ENCODE measurements at regions not wholly inside any gene's neighbourhood (a gene's known extent, or its start where the extent isn't known, plus 50 kb on each side); places are given as distances from the start of the nearest gene placed in this dataset.

GRCh38 chr15:49758456-49758855 lies 137.6 kb downstream of the DTWD1 start:
- Histone ChIP-seq H3K36me3 (ENCODE audit: low read depth) (no peaks in the 10 kb centered on the region), H3F3A (ENCODE audit: insufficient read depth, low read depth) (no peaks in the 10 kb centered on the region), H3K9me2 (ENCODE audit: insufficient read depth) (no peaks in the 10 kb centered on the region), H4K20me1 (ENCODE audit: insufficient read depth) (no peaks in the 10 kb centered on the region), H2AFZ (no peak overlapping the region), H3K4me2 (no peak overlapping the region), H3K27me3 (ENCODE audit: insufficient read depth, low read depth) (no peaks in the 10 kb centered on the region), H3K79me2 (ENCODE audit: low read depth) (no peaks in the 10 kb centered on the region), H3K4me1 (replicated peaks; ENCODE audit: insufficient read depth) (no peaks in the 10 kb centered on the region), H3K4me3 (no peak overlapping the region), H3K9me3 (ENCODE audit: insufficient read depth, low read depth) (no peaks in the 10 kb centered on the region), H3K27ac (no peak overlapping the region)
- no TSS peak for BruUV-seq (replicated peaks)
- DNase-seq, result no peak
- ChIA-PET POLR2A (ENCODE audit: unreplicated experiment) (no interaction called here), CTCF (no interaction called here)
- intact Hi-C loops (cut with micrococcal nuclease; ENCODE audit: unreplicated experiment), result no loop called here
- no peak for TF ChIP-seq EZH2 (IDR thresholded peaks at IDR 0.05; ENCODE audit: low read depth)
- TF ChIP-seq, protein P1, sequence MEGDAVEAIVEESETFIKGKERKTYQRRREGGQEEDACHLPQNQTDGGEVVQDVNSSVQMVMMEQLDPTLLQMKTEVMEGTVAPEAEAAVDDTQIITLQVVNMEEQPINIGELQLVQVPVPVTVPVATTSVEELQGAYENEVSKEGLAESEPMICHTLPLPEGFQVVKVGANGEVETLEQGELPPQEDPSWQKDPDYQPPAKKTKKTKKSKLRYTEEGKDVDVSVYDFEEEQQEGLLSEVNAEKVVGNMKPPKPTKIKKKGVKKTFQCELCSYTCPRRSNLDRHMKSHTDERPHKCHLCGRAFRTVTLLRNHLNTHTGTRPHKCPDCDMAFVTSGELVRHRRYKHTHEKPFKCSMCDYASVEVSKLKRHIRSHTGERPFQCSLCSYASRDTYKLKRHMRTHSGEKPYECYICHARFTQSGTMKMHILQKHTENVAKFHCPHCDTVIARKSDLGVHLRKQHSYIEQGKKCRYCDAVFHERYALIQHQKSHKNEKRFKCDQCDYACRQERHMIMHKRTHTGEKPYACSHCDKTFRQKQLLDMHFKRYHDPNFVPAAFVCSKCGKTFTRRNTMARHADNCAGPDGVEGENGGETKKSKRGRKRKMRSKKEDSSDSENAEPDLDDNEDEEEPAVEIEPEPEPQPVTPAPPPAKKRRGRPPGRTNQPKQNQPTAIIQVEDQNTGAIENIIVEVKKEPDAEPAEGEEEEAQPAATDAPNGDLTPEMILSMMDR (conservative IDR thresholded peaks at IDR 0.05), result no peak

GRCh38 chr15:49758856-49759255 lies 138.0 kb downstream of the DTWD1 start:
- no peak for DNase-seq
- no peaks in the 10 kb centered on the region for H3F3A ChIP-seq (ENCODE audit: insufficient read depth, low read depth)
- H3K9me2 ChIP-seq (ENCODE audit: insufficient read depth), result no peaks in the 10 kb centered on the region
- POLR2A ChIA-PET (ENCODE audit: unreplicated experiment), result no interaction called here
- intact Hi-C loops (cut with micrococcal nuclease; ENCODE audit: unreplicated experiment), result no loop called here
- no peaks in the 10 kb centered on the region for H4K20me1 ChIP-seq (ENCODE audit: insufficient read depth)
- no peak overlapping the region for H3K4me2 ChIP-seq
- no peaks in the 10 kb centered on the region for H3K27me3 ChIP-seq (ENCODE audit: insufficient read depth, low read depth)
- no peaks in the 10 kb centered on the region for H3K36me3 ChIP-seq (ENCODE audit: low read depth)
- no peaks in the 10 kb centered on the region for H3K9me3 ChIP-seq (ENCODE audit: insufficient read depth, low read depth)
- H3K4me3 ChIP-seq, result no peak overlapping the region
- BruUV-seq (replicated peaks), result no TSS peak
- H3K27ac ChIP-seq, result no peak overlapping the region
- no peak overlapping the region for H2AFZ ChIP-seq
- H3K4me1 ChIP-seq (replicated peaks; ENCODE audit: insufficient read depth), result no peaks in the 10 kb centered on the region
- CTCF ChIA-PET, result no interaction called here
- TF ChIP-seq, protein P1 (conservative IDR thresholded peaks at IDR 0.05), result no peak
- no peak for TF ChIP-seq EZH2 (IDR thresholded peaks at IDR 0.05; ENCODE audit: low read depth)
- H3K79me2 ChIP-seq (ENCODE audit: low read depth), result no peaks in the 10 kb centered on the region

- Histone ChIP-seq H3K9me3 (ENCODE audit: insufficient read depth, low read depth) (no peaks in the 10 kb centered on the region), H3K4me2 (no peak overlapping the region), H3K27me3 (ENCODE audit: insufficient read depth, low read depth) (no peaks in the 10 kb centered on the region), H2AFZ (no peak overlapping the region), H3K27ac (no peak overlapping the region), H3K4me3 (no peak overlapping the region), H4K20me1 (ENCODE audit: insufficient read depth) (no peaks in the 10 kb centered on the region), H3K36me3 (ENCODE audit: low read depth) (no peaks in the 10 kb centered on the region), H3K4me1 (replicated peaks; ENCODE audit: insufficient read depth) (no peaks in the 10 kb centered on the region), H3K79me2 (ENCODE audit: low read depth) (no peaks in the 10 kb centered on the region), H3K9me2 (ENCODE audit: insufficient read depth) (no peaks in the 10 kb centered on the region), H3F3A (ENCODE audit: insufficient read depth, low read depth) (no peaks in the 10 kb centered on the region)
- ChIA-PET CTCF (no interaction called here), POLR2A (ENCODE audit: unreplicated experiment) (no interaction called here)
- TF ChIP-seq, protein P1 (conservative IDR thresholded peaks at IDR 0.05), result no peak
- DNase-seq, result no peak
- no TSS peak for BruUV-seq (replicated peaks)
- intact Hi-C loops (cut with micrococcal nuclease; ENCODE audit: unreplicated experiment), result no loop called here
These were observed 139.9 kb downstream of the DTWD1 start for GRCh38 chr15:49760749-49761148.
